Ramos (cell line): ENCODE measurements at regions not wholly inside any gene's neighbourhood (a gene's known extent, or its start where the extent isn't known, plus 50 kb on each side); places are given as distances from the start of the nearest gene placed in this dataset.

Source experiments
- in situ Hi-C: fragments of 300-500 bp; cut with MboI; formaldehyde crosslinking; loops from one replicate; pipeline ENCODE4 v1.14.3; 2022; ENCODE audit warnings: low sequenced_read_pairs; ENCODE audit not compliant: unreplicated experiment

DNA sequence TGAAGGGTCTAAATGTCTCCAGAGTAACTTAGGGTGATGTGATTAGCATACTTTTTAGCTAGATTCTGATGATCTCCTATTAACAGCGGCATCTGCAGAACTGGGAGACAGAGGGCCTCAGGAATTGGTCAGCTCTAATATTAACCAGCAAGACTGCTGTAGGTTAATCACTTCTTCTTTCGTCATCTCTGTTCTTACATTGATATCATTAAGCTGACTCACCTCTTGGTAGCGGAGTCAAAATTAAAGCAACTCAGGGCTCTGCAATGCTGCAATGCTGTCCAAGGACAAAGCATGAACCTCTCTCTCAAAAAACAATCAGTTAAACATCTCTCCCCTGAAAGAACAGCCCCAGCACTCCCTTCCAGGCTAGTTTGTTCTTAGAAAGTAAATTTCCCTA lies 57.5 kb upstream of the TRA2B start:
- in situ Hi-C loops, result loop anchor here (25.0 kb wide), 1 partner anchor 267 kb away; no protein-coding TSS in a partner anchor

DNA sequence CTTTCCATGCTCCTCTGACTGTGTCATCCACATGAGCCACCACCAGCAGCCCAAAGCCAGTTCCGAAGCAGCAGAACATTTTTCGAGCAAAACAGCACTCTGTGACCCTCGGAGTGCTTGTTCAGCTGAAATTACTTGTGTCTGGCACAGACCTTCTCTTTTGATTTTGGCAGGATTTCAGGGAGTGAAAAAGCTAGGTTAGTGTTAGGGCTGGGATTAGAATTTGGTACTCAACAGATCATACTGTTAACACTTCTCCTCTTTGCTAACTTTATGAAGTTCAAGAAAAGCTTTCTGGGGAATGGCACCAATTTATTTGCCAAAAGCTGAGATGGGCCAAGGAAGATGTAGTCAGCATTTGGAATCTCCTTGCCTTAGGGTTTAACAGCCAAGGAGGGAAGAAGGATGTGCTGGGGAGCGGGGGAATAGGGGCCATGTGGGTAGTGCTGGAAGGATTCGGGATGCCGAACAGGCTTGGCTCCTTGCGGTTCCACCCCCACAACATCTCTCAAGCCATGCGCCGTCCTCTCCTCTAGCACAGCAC lies 55.1 kb upstream of the TRA2B start:
- in situ Hi-C loops, result loop anchor here (25.0 kb wide), 1 partner anchor 269 kb away; no protein-coding TSS in a partner anchor

DNA sequence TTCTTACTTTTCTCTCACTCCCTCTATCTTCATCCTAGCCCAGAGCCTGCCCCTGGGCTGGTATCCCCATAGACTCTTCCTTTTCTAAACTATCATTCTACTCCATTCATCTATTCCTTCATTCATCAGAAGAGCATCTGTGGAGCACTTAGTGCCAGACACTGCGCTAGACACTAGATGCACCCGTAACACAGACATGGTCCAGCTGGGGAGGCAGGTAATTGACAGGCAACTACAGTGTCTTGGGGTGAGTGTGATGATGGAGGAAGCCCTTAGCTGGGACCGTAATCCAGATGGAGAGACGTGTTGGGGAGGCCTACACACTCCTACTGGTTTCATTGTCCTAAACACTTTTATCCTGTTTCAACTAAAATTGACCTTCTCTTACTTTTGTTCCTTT lies 53.2 kb upstream of the TRA2B start:
- in situ Hi-C loops, result loop anchor here (25.0 kb wide), 1 partner anchor 271 kb away; no protein-coding TSS in a partner anchor

GRCh38 chr3:185989511-185989910 lies 51.7 kb upstream of the TRA2B start:
- in situ Hi-C loops, result loop anchor here (25.0 kb wide), 1 partner anchor 273 kb away; no protein-coding TSS in a partner anchor

- in situ Hi-C loops, result loop anchor here (25.0 kb wide), 1 partner anchor 274 kb away; no protein-coding TSS in a partner anchor
These were observed 51.0 kb upstream of the TRA2B start for GRCh38 chr3:185988816-185989175.

DNA sequence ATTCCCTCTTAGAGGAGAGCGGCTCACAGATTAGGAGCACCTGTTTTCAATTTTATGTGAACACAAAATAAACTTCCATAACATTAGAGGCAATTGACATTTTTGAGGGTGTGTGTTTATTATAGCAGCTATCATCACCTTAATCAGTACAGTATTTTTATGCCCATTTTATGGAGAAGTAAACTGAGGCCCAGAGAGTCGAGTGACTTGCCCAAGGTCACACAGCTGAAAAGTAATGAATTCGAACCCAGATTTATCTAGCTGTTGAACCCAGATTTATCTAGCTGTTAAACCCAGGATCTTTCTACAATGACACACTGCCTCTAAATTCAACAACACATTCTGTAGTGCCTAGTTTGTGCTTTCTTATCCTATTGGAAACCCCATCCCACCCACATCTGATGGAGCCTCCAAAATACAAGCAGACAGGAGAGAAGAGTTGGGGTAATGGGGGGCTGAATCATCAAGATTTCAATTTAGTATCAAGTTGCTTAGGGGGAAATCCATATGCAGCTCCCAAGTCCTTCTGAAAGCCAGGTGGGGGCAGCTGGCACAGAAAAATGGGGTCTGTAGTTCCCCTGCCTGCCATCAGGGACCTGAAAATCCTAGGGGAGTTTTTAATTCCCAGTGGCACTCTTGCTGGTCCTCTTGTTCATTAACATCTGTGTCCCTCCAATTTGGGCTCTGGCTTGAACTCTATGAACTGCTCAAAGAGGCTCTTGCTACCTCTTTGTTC lies 50.4 kb upstream of the TRA2B start:
- in situ Hi-C loops, result loop anchor here (25.0 kb wide), 1 partner anchor 274 kb away; no protein-coding TSS in a partner anchor
